Mammary epithelial cell (primary cell): ENCODE measurements at regions not wholly inside any gene's neighbourhood (a gene's known extent, or its start where the extent isn't known, plus 50 kb on each side); places are given as distances from the start of the nearest gene placed in this dataset.

Experiments used
- CTCF ChIP-seq, 2 donors: IDR thresholded peaks in 1 of 2; conservative IDR thresholded peaks in 1 of 2; 2 replicates each; pipeline ENCODE4 v1.5.1; 2011 to 2012; ENCODE audit warnings: inconsistent platforms in 2 of 2, low read length in 2 of 2, mild to moderate bottlenecking in 2 of 2, control low read depth in 1 of 2, low read depth in 1 of 2; ENCODE audit not compliant: insufficient read depth in 1 of 2; ENCODE audit errors: extremely low read depth in 1 of 2
- EZH2 ChIP-seq: IDR thresholded peaks from 2 replicates; pipeline ENCODE4 v1.6.1; 2012; ENCODE audit warnings: low read length, inconsistent platforms, borderline replicate concordance

- TF ChIP-seq CTCF (conservative IDR thresholded peaks at IDR 0.05 in 1 of 2, IDR thresholded peaks at IDR 0.05 in 1 of 2; ENCODE audit: extremely low read depth in 1 of 2, insufficient read depth in 1 of 2, low read depth in 1 of 2, low read length in 2 of 2) (no peak), EZH2 (no peak)
Observed at GRCh38 chr15:61624950-61625349, 395.8 kb upstream of the RORA start.
